Activated CD8-positive, alpha-beta memory T cell treated with anti-CD3 and anti-CD28 coated beads for 48 hours (primary cell): ENCODE measurements at regions not wholly inside any gene's neighbourhood (a gene's known extent, or its start where the extent isn't known, plus 50 kb on each side); places are given as distances from the start of the nearest gene placed in this dataset.

ENCODE experiments used
- DNase-seq, 3 experiments: peaks; one replicate each; pipeline ENCODE4 v3.0.0-alpha.2; 2020; ENCODE audit warnings: low read depth in 2 of 3, low spot score in 2 of 3

DNA sequence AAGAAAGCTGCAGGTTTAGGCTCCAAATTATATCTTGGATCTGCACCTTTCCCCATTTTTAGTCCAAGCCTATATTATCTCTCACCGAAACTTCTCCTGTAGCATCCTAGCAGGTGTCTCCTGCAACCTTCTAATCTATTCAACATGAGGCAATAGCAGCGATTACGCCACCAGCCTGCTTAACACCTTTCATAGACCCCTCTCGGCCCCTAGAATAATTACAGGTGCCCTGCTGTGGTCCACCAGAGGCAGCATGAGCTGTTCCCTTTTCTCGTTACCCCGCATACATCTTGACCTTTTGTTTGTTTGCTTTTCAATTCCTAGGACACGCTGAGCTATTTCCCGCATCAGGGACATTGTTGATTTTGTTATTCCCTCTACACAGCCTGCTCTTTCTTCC lies 361.9 kb downstream of the CYRIA start:
- DNase-seq, result no peak

DNA sequence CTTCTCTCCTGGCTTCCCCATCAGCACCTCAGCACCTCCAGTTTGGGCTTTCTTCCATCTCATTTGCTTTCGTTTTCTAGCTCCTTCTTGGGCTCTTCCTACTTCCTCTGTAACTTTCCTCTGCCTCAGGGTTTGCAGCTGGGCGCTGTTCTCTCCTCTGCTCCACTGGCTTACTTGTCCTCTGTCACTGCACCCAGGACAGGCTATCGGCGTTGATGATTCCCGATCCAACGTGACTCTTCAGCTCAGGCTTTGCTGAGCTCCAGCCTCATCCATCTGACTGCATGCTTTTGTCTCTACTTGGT lies 362.4 kb downstream of the CYRIA start:
- DNase-seq, result no peak

DNA sequence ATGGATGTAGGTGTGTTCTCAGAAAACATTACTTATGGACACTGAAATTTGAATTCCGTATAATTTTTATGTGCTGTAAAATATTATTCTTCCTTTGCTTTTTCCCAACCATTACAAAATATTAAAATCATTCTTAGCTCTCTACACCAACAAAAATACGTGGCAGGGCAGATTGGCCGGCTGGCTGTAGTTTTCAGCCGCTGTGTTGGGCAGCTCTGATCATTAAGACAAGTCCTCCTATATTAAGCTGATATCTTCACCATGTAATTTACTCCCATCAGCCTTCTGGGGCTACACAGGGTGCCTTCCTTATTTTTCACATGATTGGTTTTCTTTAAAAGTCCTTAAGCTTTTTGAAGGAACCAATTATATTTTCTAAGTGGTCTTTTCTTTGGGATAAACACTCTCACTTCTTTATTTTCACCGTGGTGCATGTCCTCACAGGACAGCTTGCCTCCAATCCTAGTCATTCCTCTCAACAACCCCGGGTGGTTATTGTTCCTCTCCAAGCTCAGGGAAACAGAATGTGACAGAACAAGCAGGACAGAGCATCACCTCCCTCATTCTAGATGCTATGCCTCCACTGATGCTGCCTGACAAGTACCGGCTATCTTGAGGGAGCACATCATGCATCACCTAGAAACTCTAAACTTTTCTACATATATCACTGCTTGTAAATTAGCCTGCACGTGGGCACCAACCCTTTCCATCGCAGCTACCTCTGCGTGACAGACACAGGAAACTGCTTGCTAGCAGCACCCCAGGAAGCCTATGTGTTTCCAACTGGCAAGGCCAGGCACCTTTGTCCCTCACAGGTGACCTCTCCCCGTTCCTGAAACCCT lies 362.3 kb downstream of the MYCN start:
- DNase-seq, result no peak

GRCh38 chr2:16301961-16302360 lies 361.6 kb downstream of the MYCN start:
- no peak for DNase-seq

- no peak for DNase-seq
These were observed 358.5 kb downstream of the MYCN start for GRCh38 chr2:16298866-16299265.

GRCh38 chr2:16296331-16297250 lies 356.2 kb downstream of the MYCN start:
- DNase-seq, result no peak

DNA sequence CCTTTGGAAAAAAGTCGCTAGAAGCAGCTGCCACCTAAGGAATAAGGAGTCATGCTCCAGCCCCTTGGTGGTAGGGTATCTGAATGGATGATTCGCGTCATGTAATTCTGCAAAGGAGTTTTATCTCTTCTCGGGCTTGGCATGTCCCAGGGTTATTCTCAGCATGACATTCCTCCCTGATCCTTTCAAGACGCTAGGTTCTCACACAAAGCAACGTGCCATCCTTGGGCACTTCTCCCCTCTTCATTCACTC lies 355.6 kb downstream of the MYCN start:
- DNase-seq, result no peak

DNA sequence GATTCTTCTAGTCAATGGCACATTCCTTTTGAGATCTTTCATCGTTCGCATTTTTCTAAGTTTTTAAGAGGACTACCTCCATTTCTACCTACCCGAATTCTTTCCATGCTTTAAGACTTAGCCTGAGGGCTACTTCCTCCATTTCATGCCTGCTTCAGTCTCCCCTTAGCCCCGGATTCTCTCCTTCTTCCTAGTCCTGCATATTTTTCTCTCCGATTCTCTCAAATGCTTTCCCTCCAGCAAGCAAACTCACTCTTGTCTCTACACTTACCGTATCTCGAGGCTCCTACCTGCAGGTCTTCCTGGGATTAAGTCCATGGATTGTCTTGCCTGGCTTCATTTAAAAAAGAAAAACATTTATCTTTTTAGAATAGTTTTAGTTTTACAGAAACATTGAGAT lies 354.4 kb downstream of the MYCN start:
- DNase-seq, result no peak

- no peak for DNase-seq
These were observed 353.5 kb downstream of the MYCN start for GRCh38 chr2:16293871-16294270.

DNA sequence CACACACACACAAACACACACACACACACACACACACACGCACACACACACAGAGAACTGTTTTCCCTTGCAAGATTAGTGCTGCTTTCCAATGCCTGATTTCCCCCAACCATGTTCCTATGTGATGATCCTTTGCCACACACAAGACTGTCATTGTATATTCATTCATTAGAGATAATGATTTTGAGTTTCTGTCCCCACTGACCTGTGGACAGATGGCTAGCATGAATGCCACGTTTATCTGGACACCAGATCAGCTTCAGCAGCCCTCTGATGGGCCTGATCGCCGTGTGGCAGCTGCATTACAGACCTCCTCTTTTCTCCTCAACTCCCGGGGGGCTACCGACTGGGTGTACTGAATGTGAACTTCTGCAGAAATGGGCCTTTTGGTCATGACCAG lies 353.0 kb downstream of the MYCN start:
- DNase-seq, result no peak

- DNase-seq, result no peak
These were observed 351.6 kb downstream of the MYCN start for GRCh38 chr2:16291731-16292550.

DNA sequence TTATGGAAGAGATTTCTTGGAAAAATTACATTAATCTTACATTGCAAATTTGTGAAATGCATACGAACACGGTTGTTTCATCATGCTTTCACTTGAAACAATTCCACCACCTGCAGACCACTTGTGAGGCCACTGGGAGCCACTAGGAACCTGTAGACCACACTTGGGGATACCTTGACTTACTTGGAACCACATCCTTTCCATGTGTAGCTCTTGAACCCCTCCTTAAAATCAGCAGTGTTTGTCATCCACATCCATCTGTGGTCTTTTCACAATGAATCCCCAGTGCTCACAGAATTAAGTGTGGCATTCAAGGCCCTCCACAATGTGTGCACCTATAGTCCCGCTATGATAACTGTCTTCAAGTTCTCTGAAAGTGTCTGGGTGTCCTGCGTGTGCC lies 350.9 kb downstream of the MYCN start:
- no peak for DNase-seq

DNA sequence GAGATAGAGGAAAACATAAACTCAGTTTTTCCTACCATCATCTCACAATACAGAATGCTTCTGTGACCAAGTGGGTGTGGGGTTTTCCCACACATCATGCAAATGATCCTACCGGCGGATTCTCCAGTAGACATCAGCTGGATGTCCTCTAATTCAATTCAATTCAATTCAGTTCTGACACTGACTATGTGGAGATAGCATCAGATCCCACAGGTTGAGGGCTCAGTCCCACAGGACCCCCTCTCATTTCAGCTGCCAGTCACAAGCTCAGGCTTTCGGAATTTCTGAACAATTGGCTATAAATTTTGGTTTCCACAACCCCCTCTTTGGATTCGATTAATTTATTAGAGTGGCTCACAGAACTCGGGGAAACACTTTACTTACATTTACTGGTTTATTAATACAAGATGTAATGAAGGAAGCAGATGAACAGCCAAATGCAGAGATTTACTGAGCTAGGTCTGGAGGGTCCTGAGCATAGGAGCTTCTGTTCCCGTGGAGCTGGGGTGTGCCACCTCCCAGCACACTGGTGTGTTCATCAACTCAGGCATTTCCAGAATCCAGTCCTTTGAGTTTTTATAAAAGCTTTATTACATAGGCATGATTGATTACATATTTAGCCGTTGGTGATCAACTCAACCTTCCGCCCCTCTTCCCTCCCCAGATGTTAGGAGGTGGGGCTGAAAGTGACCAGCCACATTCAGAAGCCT lies 350.1 kb downstream of the MYCN start:
- DNase-seq, result no peak

DNA sequence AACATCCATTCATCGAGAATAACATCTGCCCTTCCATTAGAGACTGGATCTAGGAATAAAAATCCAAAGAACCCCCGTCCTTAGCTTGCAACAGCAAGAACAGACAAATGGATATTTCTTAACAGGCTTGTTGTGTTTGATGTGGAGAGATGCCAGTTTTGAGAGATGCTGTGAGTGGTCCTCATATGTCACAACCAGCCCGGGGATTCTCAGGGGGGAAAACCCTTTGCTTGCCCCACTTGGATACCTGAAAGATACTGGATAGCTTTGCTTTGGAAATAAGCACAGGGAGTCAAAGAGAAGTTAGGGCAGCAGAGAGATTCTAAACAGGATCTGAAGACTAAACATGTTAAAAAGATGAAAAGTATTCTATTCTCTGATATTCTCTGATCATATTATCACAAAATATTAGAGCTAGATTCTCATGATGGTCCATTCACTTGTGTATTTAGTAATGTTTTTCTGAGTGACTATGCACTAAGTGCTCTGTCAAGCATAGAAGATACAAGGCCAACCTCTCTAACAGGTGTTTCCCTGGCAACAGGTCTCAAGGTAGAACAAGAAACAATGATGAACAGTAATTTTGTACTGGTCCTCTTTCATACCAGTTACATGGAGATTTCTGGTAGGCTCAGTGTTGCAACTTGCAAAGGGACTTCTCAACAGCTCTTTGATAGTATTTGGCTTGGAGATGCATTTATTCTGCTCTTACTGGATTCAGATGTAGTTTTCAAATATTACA lies 348.2 kb downstream of the MYCN start:
- no peak for DNase-seq

GRCh38 chr2:16287831-16288230 lies 347.5 kb downstream of the MYCN start:
- DNase-seq, result no peak

GRCh38 chr2:16287281-16287680 lies 346.9 kb downstream of the MYCN start:
- DNase-seq, result no peak

DNA sequence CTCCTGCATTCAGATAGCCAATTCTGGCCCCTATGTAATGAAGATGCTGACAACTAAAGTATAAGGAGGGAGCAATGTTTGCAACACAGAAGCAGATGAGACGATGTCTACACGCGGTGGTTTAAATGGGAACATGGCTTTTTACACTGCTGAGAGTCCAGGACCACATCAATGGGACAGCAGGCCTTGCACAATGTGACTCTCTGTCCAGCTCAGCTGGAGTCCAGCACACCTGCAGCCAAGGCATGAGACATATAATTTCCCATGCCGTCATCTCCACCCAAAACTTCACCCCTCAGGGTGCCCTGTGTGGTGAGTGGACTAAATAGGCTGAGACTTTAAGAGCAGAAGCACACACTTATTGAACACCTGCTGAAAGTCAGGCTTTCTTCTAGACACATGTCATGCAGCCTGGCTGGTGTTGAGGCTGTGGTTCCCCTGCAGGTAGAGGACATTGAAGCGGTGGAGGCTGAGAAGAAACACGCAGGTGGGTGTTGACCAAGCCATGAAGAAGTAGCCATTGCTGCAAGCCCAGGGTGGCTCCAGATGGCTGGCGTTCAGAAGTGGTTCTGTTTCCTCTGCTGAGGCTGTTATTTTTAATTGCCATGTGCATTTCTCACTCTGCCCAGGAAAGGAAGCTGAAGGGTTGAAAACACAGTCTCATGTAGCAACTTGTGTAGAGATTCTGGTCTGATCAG lies 345.6 kb downstream of the MYCN start:
- DNase-seq, result no peak

DNA sequence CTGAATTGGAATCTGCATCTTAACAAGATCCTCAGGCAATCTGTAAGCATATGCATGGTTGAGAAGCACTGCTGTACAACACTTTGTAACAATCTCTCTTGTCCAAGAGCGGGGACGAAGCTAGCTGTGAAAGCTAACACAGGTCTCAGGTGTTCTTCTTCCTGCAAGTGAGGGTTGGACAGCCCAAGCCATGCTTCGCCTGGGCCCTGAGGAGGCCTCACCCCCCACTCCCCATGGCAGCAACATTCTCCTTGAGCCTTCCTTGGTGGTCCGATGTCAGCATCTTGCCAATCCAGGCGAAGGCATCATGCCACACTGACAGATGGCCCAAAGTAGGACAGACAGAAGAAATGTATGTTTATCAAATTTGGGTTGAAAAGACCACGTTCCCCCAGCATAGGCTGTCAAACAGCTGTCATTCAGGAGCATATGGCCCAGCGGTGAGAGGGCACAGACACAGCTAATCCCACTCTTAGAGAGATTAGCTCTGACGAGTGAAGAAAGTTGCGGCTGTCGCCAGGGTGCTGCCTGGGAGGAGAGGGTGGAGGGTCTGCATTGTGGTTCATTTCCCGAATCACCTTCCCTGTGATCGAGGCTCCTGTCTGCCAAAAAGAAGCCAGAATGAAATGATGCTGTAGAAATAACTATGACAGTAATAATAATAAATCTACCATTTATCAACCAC lies 344.7 kb downstream of the MYCN start:
- no peak for DNase-seq

DNA sequence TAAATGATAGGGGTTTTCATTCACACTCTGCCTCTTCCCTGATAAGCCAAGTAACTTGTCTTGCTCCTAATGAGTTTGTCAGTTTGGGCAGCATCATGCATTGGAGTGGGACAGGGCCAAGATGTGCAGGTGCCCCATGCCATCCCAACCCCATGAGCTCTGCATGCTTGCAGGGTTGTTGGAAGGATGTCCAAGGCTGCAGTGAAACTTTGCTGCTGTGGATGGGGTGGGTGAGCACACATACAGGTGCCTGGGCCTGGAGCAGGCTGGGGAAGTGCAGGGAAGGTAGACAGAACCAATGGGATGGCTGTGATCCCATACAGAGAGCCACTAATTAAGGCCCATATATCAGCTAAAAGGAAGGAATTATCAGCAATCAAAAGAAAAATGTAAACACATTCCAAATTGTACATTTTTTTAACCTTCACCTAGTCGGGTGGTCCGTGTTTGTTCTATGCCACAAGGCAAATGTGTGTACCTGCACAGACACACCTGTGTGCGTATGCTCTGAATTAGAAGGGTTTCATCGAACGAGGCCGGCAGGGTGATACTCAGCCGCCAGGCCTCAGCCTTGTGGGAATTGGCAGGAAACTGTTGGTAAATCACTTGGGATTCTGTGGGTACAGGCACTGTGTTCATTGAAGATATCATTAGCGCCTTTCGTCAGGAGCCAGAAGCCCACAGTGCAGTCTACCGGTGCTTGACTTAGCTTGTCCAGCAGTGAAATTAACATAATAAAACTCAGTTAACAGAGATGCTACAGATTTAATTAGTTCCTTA lies 342.9 kb downstream of the MYCN start:
- no peak for DNase-seq
